Activated CD8-positive, alpha-beta T cell treated with anti-CD3 and anti-CD28 coated beads, Interleukin-2, amount 10 ng/mL, durations not matched to agents 7 days and 5 days (primary cell): ENCODE measurements at regions not wholly inside any gene's neighbourhood (a gene's known extent, or its start where the extent isn't known, plus 50 kb on each side); places are given as distances from the start of the nearest gene placed in this dataset.

ENCODE experiments used
- ATAC-seq: fragments of 150-1000 bp; cut with Tn5 transposase; one replicate; pipeline ENCODE4 v1.10.0; 2021; ENCODE audit warnings: moderate library complexity
- CTCF ChIA-PET: fragments of 350-600 bp; sonication (Branson Sonifier 250); formaldehyde crosslinking; loops from one replicate; lab custom pipeline; 2021; ENCODE audit warnings: antibody characterized with exemption; lab: Charles Lee
- POLR2A ChIA-PET: fragments of 350-600 bp; sonication (Branson Sonifier 250); formaldehyde crosslinking; loops from one replicate; lab custom pipeline; 2021; ENCODE audit warnings: antibody characterized with exemption; lab: Charles Lee
- DNase-seq: peaks from one replicate; pipeline ENCODE4 v3.0.0-alpha.2; 2020
- H3K27ac Mint-ChIP-seq: one replicate; pipeline ENCODE4 v1.8.0; 2021; ENCODE audit warnings: mild to moderate bottlenecking, mixed read lengths
- H3K27me3 Mint-ChIP-seq: one replicate; pipeline ENCODE4 v1.8.0; 2021; ENCODE audit warnings: low read depth, mixed read lengths
- H3K36me3 Mint-ChIP-seq: one replicate; pipeline ENCODE4 v1.8.0; 2021; ENCODE audit warnings: low read depth, mixed read lengths
- H3K4me1 Mint-ChIP-seq: one replicate; pipeline ENCODE4 v1.8.0; 2021; ENCODE audit warnings: low read depth, mixed read lengths
- H3K4me3 Mint-ChIP-seq: one replicate; pipeline ENCODE4 v1.8.0; 2021; ENCODE audit warnings: mild to moderate bottlenecking, mixed read lengths
- H3K9me3 Mint-ChIP-seq: one replicate; pipeline ENCODE4 v1.8.0; 2022; ENCODE audit warnings: mixed read lengths; ENCODE audit not compliant: insufficient read depth

DNA sequence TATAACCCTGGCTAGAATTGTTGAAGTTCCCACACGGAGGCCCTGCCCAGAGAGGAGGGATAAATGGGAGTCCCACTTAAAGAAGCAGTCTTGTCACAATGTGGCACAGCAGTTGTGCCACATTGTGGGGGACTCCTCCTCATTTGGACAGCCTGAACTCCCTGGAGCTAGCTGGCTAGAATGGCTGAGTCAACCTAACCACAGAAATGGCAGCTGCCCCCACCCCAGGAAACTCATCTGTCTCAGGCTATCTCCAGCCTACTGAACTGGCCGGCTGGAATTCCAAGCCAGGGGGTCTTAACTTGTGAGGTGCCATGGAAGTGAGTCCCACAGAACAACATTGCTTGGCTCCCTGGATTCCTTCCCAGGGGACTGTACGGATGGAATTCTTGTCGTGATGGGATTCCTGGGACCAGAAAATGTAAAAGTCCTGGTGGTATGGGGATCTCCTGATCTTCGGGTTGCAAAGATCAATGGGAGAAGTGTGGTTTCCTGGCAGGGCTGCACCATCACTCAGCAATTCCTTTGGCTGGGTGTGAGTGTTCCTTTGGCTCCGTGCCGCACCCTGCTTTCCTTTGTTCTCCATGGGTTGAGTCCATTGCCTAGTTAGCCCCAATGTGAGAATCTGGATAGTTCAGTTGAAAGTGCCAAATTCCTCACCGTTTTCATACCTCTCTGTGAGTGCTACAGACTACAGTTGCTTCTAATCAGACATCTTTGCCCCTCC is 791.2 kb upstream of the FAT3 start:
- ChIA-PET CTCF (no interaction called here), POLR2A (no interaction called here)
- H3K36me3 Mint-ChIP-seq, result no peaks in the 10 kb centered on the region
- no peaks in the 10 kb centered on the region for H3K27me3 Mint-ChIP-seq
- H3K4me3 Mint-ChIP-seq, result no peak overlapping the region
- ATAC-seq (no peak), DNase-seq (no peak)
- H3K4me1 Mint-ChIP-seq, result no peaks in the 10 kb centered on the region
- H3K27ac Mint-ChIP-seq, result no peak overlapping the region
- H3K9me3 Mint-ChIP-seq, result peaks cover 11% of the 10 kb centered on the region

GRCh38 chr11:91421641-91422040 is 803.0 kb upstream of the FAT3 start:
- CTCF ChIA-PET, result no interaction called here
- peaks cover 16% of the 10 kb centered on the region for H3K9me3 Mint-ChIP-seq
- POLR2A ChIA-PET, result no interaction called here
- H3K4me3 Mint-ChIP-seq, result no peak overlapping the region
- DNase-seq, result no peak
- H3K27ac Mint-ChIP-seq, result no peak overlapping the region
- no peak for ATAC-seq
- H3K27me3 Mint-ChIP-seq, result no peaks in the 10 kb centered on the region
- H3K36me3 Mint-ChIP-seq, result no peaks in the 10 kb centered on the region
- H3K4me1 Mint-ChIP-seq, result no peaks in the 10 kb centered on the region

- Mint-ChIP-seq H3K36me3 (no peaks in the 10 kb centered on the region), H3K4me1 (no peaks in the 10 kb centered on the region), H3K27me3 (no peaks in the 10 kb centered on the region), H3K27ac (no peak overlapping the region), H3K4me3 (no peak overlapping the region), H3K9me3 (no peaks in the 10 kb centered on the region)
- ChIA-PET POLR2A (no interaction called here), CTCF (no interaction called here)
- DNase-seq (no peak), ATAC-seq (no peak)
Observed at GRCh38 chr11:91407842-91408241, 816.8 kb upstream of the FAT3 start.

DNA sequence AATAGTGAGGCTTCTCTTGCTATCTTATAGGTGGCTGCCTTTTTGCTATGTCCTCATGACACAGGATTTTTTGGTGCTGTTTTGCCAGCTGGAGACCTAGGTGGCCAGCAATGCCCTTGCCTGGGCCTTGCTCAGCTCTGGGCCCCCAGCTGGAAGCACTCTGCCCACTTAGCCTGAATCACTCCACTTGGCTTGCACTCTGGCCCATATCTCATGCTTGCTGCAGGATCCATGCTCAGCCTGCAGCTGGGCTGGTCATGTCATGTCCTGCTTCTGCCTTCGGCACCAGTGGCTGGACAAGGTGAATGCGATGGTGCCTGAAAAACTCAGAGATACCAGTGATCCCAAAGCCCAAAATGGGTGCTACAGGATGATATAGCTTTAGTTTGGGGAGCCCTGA is 818.6 kb upstream of the FAT3 start:
- Mint-ChIP-seq H3K27ac (no peak overlapping the region), H3K27me3 (no peaks in the 10 kb centered on the region), H3K36me3 (no peaks in the 10 kb centered on the region), H3K4me1 (no peaks in the 10 kb centered on the region), H3K9me3 (no peaks in the 10 kb centered on the region), H3K4me3 (no peak overlapping the region)
- POLR2A ChIA-PET, result no interaction called here
- CTCF ChIA-PET, result no interaction called here
- ATAC-seq (no peak), DNase-seq (no peak)

GRCh38 chr11:91404344-91404743 is 820.3 kb upstream of the FAT3 start:
- no peaks in the 10 kb centered on the region for H3K9me3 Mint-ChIP-seq
- POLR2A ChIA-PET, result no interaction called here
- CTCF ChIA-PET, result no interaction called here
- no peaks in the 10 kb centered on the region for H3K27me3 Mint-ChIP-seq
- H3K4me1 Mint-ChIP-seq, result no peaks in the 10 kb centered on the region
- H3K27ac Mint-ChIP-seq, result no peak overlapping the region
- no peak for ATAC-seq
- no peaks in the 10 kb centered on the region for H3K36me3 Mint-ChIP-seq
- H3K4me3 Mint-ChIP-seq, result no peak overlapping the region
- DNase-seq, result no peak

- ChIA-PET CTCF (no interaction called here), POLR2A (no interaction called here)
- no peaks in the 10 kb centered on the region for H3K27me3 Mint-ChIP-seq
- H3K36me3 Mint-ChIP-seq, result no peaks in the 10 kb centered on the region
- H3K27ac Mint-ChIP-seq, result no peak overlapping the region
- no peak overlapping the region for H3K4me3 Mint-ChIP-seq
- ATAC-seq (no peak), DNase-seq (no peak)
- no peaks in the 10 kb centered on the region for H3K4me1 Mint-ChIP-seq
- no peaks in the 10 kb centered on the region for H3K9me3 Mint-ChIP-seq
Observed at GRCh38 chr11:91397134-91397468, 827.5 kb upstream of the FAT3 start.

GRCh38 chr11:91396236-91397133 is 828.1 kb upstream of the FAT3 start:
- DNase-seq, result no peak
- Mint-ChIP-seq H3K4me3 (no peak overlapping the region), H3K9me3 (no peaks in the 10 kb centered on the region), H3K27ac (no peak overlapping the region), H3K27me3 (no peaks in the 10 kb centered on the region), H3K4me1 (no peaks in the 10 kb centered on the region), H3K36me3 (no peaks in the 10 kb centered on the region)
- ATAC-seq, result no peak
- CTCF ChIA-PET, result no interaction called here
- POLR2A ChIA-PET, result no interaction called here

GRCh38 chr11:91394727-91395414 is 829.7 kb upstream of the FAT3 start:
- Mint-ChIP-seq H3K4me3 (no peak overlapping the region), H3K9me3 (no peaks in the 10 kb centered on the region), H3K36me3 (no peaks in the 10 kb centered on the region), H3K27ac (no peak overlapping the region), H3K4me1 (no peaks in the 10 kb centered on the region), H3K27me3 (no peaks in the 10 kb centered on the region)
- CTCF ChIA-PET, result no interaction called here
- DNase-seq (no peak), ATAC-seq (no peak)
- POLR2A ChIA-PET, result no interaction called here

GRCh38 chr11:91394073-91394726 is 830.4 kb upstream of the FAT3 start:
- POLR2A ChIA-PET, result no interaction called here
- H3K27me3 Mint-ChIP-seq, result no peaks in the 10 kb centered on the region
- H3K4me1 Mint-ChIP-seq, result no peaks in the 10 kb centered on the region
- no peak overlapping the region for H3K4me3 Mint-ChIP-seq
- H3K9me3 Mint-ChIP-seq, result no peaks in the 10 kb centered on the region
- H3K27ac Mint-ChIP-seq, result no peak overlapping the region
- H3K36me3 Mint-ChIP-seq, result no peaks in the 10 kb centered on the region
- no peak for DNase-seq
- CTCF ChIA-PET, result no interaction called here
- no peak for ATAC-seq

GRCh38 chr11:91382946-91383345 is 841.7 kb upstream of the FAT3 start:
- Mint-ChIP-seq H3K4me1 (no peaks in the 10 kb centered on the region), H3K9me3 (no peaks in the 10 kb centered on the region), H3K4me3 (no peak overlapping the region), H3K27ac (no peak overlapping the region), H3K36me3 (no peaks in the 10 kb centered on the region), H3K27me3 (no peaks in the 10 kb centered on the region)
- CTCF ChIA-PET, result no interaction called here
- POLR2A ChIA-PET, result no interaction called here
- DNase-seq, result no peak
- ATAC-seq, result no peak

- H3K27ac Mint-ChIP-seq, result no peak overlapping the region
- CTCF ChIA-PET, result no interaction called here
- H3K36me3 Mint-ChIP-seq, result no peaks in the 10 kb centered on the region
- H3K9me3 Mint-ChIP-seq, result no peaks in the 10 kb centered on the region
- no peaks in the 10 kb centered on the region for H3K27me3 Mint-ChIP-seq
- no peak for DNase-seq
- H3K4me1 Mint-ChIP-seq, result no peaks in the 10 kb centered on the region
- ATAC-seq, result no peak
- H3K4me3 Mint-ChIP-seq, result no peak overlapping the region
- POLR2A ChIA-PET, result no interaction called here
Observed at GRCh38 chr11:91374794-91375193, 849.8 kb upstream of the FAT3 start.

DNA sequence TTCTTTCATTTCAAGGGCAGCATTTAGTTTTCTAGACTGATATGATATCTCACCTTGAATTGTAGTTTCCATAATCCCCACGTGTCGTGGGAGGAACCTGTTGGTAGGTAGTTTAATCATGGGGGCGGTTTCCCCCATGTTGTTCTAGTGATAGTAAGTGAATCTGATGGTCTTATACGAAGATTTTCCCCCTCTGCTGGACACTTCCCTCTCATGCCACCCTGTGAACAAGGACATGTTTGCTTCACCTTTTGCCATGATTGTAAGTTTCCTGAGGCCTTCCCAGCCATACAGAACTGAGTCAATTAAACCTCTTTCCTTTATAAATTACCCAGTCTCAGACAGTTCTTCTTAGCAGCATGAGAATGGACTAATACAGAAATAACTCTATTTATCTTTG is 851.1 kb upstream of the FAT3 start:
- ATAC-seq, result no peak

More for the DNA sequence above, 851.1 kb upstream of the FAT3 start:
- no peaks in the 10 kb centered on the region for H3K4me1 Mint-ChIP-seq
- CTCF ChIA-PET, result no interaction called here
- H3K36me3 Mint-ChIP-seq, result no peaks in the 10 kb centered on the region
- no peaks in the 10 kb centered on the region for H3K27me3 Mint-ChIP-seq
- POLR2A ChIA-PET, result no interaction called here
- H3K27ac Mint-ChIP-seq, result no peak overlapping the region
- no peak overlapping the region for H3K4me3 Mint-ChIP-seq
- no peak for DNase-seq
- H3K9me3 Mint-ChIP-seq, result peaks cover 4% of the 10 kb centered on the region
